Ovary (tissue), 3 donors: ENCODE measurements at regions not wholly inside any gene's neighbourhood (a gene's known extent, or its start where the extent isn't known, plus 50 kb on each side); places are given as distances from the start of the nearest gene placed in this dataset.

Source experiments
- CTCF ChIP-seq, 3 donors: fragments of 450-650 bp in 2 of 3; fragments of 200-600 bp in 1 of 3; IDR thresholded peaks; one replicate each; pipeline versions ENCODE4 v1.5.1 to v1.8.0; 2016 to 2022; ENCODE audit warnings: antibody characterized with exemption in 3 of 3, mild to moderate bottlenecking in 1 of 3
- EP300 ChIP-seq: sonication (generic); formaldehyde crosslinking; IDR thresholded peaks from one replicate; pipeline ENCODE4 v1.6.1; 2017; ENCODE audit warnings: antibody characterized with exemption
- donor health status: DM: no; HTN: no; CAD: no.

GRCh38 chr11:128184981-128185380, 402.4 kb downstream of the ETS1 start:
- no peak for TF ChIP-seq CTCF (IDR thresholded peaks at IDR 0.05)
- no peak for TF ChIP-seq EP300
